GM10266 (cell line): ENCODE measurements at regions not wholly inside any gene's neighbourhood (a gene's known extent, or its start where the extent isn't known, plus 50 kb on each side); places are given as distances from the start of the nearest gene placed in this dataset.

Experiments
- DNase-seq: peaks from one replicate; pipeline ENCODE4 v3.0.0; 2012; ENCODE audit errors: extremely low spot score
- CTCF ChIP-seq: IDR thresholded peaks from 2 replicates; pipeline ENCODE4 v1.5.1; 2012; ENCODE audit warnings: mild to moderate bottlenecking, low read depth; ENCODE audit not compliant: control insufficient read depth, insufficient read depth; ENCODE audit errors: missing control alignments

DNA sequence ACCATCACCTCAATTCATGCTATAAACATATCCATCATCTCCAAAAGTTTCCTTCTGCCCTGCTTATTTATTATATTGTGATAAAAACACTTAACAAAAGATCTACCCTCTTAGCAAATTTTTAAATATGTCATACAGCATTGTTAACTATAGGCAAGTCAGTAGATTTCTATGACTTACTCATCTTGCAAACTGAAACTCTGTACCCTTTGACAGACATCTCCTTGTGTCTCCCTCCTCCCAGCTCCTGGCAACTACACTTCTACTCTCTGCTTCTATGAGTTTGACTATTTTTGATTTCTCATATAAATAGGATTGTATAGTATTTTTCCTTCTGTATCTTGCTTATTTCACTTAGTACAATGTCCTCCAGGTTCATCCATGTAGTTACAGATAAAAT lies 174.8 kb downstream of the TNFSF18 start:
- no peak for DNase-seq
- TF ChIP-seq CTCF = no peak

GRCh38 chr1:172882385-172882784 lies 168.4 kb downstream of the TNFSF18 start:
- no peak for DNase-seq
- TF ChIP-seq CTCF = no peak

DNA sequence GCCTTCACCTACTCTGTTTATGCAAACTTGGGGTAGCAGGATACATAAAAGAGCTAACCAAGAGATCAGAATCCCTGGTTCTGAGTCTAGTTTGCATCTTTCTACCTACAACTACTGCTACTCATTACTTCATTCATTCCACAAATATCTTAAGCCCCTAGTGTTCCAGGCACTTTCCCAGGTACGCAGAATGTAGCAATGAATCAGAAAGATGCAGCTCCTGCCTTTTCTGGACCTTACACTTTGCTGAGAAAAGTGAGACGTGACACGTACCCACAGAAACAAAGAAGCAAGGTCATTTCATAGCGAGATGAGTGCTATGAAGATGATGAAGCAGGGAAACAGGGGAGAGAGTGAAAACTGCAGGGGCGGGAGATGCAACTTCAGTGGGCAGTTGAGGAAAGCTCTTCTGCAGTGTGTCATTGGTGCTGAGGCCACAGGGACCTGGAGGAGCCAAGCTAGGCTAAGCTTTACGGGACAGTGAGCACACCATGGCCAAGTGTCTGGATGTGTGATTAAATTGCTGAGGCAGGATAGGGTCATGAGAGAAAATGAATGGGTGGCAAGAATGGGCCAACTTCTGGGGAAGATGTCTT lies 167.9 kb downstream of the TNFSF18 start:
- DNase-seq = no peak
- TF ChIP-seq CTCF = no peak

DNA sequence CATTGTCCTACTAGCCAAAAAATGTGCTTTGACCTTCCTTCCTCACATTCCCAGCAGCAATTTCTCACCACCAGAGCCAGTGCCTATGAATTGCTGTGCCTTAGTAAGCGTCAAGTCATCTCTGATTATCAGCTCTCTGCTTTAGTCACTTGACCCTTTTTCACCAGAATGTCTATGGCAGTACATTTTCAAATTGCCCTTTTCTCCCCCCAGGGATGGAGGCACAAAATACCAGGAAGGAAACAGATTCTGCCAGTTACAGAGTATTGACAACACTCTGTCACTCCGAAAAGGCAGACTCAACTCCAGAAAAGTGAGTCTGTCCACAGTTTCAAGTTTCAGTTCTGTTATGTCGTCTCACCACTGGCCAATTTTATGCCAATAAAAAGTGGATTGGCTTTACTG lies 167.4 kb downstream of the TNFSF18 start:
- DNase-seq = no peak
- no peak for TF ChIP-seq CTCF

DNA sequence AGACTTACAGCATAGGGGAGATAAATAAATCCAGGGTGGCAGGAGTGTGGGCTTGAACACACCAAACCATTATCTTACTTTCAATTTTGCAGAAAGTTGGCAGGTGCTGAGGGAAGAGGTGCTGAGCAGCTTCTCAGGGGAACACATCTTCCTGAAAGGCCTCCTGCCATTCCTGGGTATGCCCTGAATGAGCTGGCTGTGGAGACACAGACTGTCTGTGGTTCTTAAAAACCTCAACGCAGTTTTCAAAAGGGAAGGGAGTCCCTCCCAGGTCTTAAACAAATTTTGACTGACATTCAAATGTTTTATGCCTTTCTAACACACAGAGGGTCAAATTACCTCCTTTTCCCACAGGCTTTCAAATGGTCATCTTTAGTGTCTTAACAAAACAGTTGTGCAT lies 166.9 kb downstream of the TNFSF18 start:
- no peak for TF ChIP-seq CTCF
- DNase-seq = no peak

DNA sequence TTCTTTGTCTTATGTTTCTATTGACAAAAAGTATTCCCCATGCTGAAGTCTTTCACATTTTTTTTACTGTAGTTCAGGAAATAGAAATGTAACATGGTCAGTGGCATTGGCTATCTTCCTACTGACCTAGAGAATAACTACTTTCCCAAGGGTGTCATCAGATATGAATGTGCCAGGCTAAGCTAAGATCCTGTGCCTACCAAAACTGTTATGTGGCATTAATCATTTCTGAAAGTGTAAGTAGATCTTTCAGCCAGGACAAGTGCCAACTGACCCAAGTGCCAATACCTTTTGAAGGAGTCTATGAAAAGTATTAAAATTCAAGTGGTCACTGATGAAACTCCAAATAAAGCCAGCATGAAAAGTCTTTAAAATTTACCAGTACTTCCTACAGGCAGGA lies 165.3 kb downstream of the TNFSF18 start:
- DNase-seq = no peak
- TF ChIP-seq CTCF = no peak

DNA sequence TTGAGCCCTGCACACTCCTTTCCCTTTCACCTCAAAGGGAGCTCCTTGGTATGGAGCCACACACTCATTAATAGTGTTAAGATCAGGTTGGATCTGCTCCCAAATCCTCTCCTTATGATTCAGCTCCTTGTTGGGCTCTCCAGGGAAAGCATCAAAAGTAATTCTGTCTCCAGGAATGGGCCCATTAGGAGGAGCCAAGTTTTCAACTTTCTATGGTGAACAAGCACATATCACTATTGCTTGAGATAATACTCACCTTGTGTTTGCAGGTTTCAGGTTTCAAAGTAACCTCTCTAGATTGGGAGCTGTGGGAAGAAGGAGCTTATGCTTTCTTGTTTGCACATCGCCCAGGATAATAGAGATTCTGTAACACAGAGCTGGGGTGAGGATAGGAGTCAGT lies 164.8 kb downstream of the TNFSF18 start:
- no peak for TF ChIP-seq CTCF
- DNase-seq = no peak
